Mesothelial cell of epicardium (in vitro differentiated cells): ENCODE measurements at regions not wholly inside any gene's neighbourhood (a gene's known extent, or its start where the extent isn't known, plus 50 kb on each side); places are given as distances from the start of the nearest gene placed in this dataset.

Source experiments
- DNase-seq, 2 experiments: peaks; one replicate each; pipeline ENCODE4 v3.0.0; 2021; ENCODE audit warnings: low spot score in 2 of 2; ENCODE audit not compliant: unreplicated experiment in 2 of 2
- H3K27ac Mint-ChIP-seq: 2 replicates; pipeline ENCODE4 v1.8.0; 2021; ENCODE audit warnings: mixed read lengths
- H3K27me3 Mint-ChIP-seq: 2 replicates; pipeline ENCODE4 v1.8.0; 2021; ENCODE audit warnings: low read depth, mixed read lengths
- H3K36me3 Mint-ChIP-seq: 2 replicates; pipeline ENCODE4 v1.8.0; 2021; ENCODE audit warnings: mixed read lengths
- H3K4me1 Mint-ChIP-seq: 2 replicates; pipeline ENCODE4 v1.8.0; 2021; ENCODE audit warnings: mixed read lengths
- H3K4me3 Mint-ChIP-seq: 2 replicates; pipeline ENCODE4 v1.8.0; 2021; ENCODE audit warnings: mild to moderate bottlenecking, moderate library complexity, mixed read lengths
- H3K9me3 Mint-ChIP-seq: 2 replicates; pipeline ENCODE4 v1.8.0; 2021; ENCODE audit warnings: mixed read lengths
- CTCF ChIP-seq: fragments of 200-600 bp; sonication (generic); IDR thresholded peaks from one replicate; pipeline ENCODE4 v1.5.0; 2021; ENCODE audit warnings: antibody characterized with exemption; ENCODE audit not compliant: unreplicated experiment

- Mint-ChIP-seq H3K36me3 (no peaks in the 10 kb centered on the region), H3K9me3 (no peaks in the 10 kb centered on the region), H3K4me1 (peaks cover 38% of the 10 kb centered on the region), H3K27ac (no peak overlapping the region), H3K27me3 (no peaks in the 10 kb centered on the region), H3K4me3 (no peak overlapping the region)
- TF ChIP-seq CTCF = no peak
- no peak for DNase-seq
Measured at GRCh38 chr6:41476401-41476800, 69.8 kb upstream of the FOXP4 start.

GRCh38 chr6:41477572-41477971, 68.6 kb upstream of the FOXP4 start:
- Mint-ChIP-seq H3K36me3 (no peaks in the 10 kb centered on the region), H3K27ac (no peak overlapping the region), H3K4me1 (peaks cover 26% of the 10 kb centered on the region), H3K27me3 (no peaks in the 10 kb centered on the region), H3K9me3 (no peaks in the 10 kb centered on the region), H3K4me3 (no peak overlapping the region)
- DNase-seq = no peak
- TF ChIP-seq CTCF = no peak

GRCh38 chr6:41483943-41484342, 62.2 kb upstream of the FOXP4 start:
- H3K9me3 Mint-ChIP-seq = no peaks in the 10 kb centered on the region
- no peaks in the 10 kb centered on the region for H3K36me3 Mint-ChIP-seq
- H3K4me1 Mint-ChIP-seq = peaks cover 35% of the 10 kb centered on the region
- DNase-seq = no peak
- H3K27ac Mint-ChIP-seq = no peak overlapping the region
- H3K27me3 Mint-ChIP-seq = no peaks in the 10 kb centered on the region
- no peak overlapping the region for H3K4me3 Mint-ChIP-seq
- no peak for TF ChIP-seq CTCF

GRCh38 chr6:41487860-41488432, 58.2 kb upstream of the FOXP4 start:
- Mint-ChIP-seq H3K4me3 (no peak overlapping the region), H3K9me3 (no peaks in the 10 kb centered on the region), H3K27ac (peak overlapping the region; percentile 77), H3K36me3 (no peaks in the 10 kb centered on the region), H3K27me3 (no peaks in the 10 kb centered on the region), H3K4me1 (peaks cover 64% of the 10 kb centered on the region)
- no peak for DNase-seq
- TF ChIP-seq CTCF = no peak

- no peaks in the 10 kb centered on the region for H3K9me3 Mint-ChIP-seq
- TF ChIP-seq CTCF = no peak
- no peaks in the 10 kb centered on the region for H3K27me3 Mint-ChIP-seq
- DNase-seq = no peak
- peaks cover 66% of the 10 kb centered on the region for H3K4me1 Mint-ChIP-seq
- peak overlapping the region; percentile 90 for H3K27ac Mint-ChIP-seq
- H3K4me3 Mint-ChIP-seq = peak overlapping the region; percentile 36
- no peaks in the 10 kb centered on the region for H3K36me3 Mint-ChIP-seq
Measured at GRCh38 chr6:41488433-41489119, 57.6 kb upstream of the FOXP4 start.
